ENCODE measurements at regions not wholly inside any gene's neighbourhood (a gene's known extent, or its start where the extent isn't known, plus 50 kb on each side); places are given as distances from the start of the nearest gene placed in this dataset.

- H3K27ac Mint-ChIP-seq (ENCODE audit: low read depth, unreplicated experiment), result no peak overlapping the region
- ChIA-PET CTCF (interaction anchor here (0.6 to 0.7 kb wide), 2 partner anchors 10 to 143 kb away, joined by 3 read pairs; no protein-coding TSS in a partner anchor), POLR2A (interaction anchor here (0.6 kb wide), 1 partner anchor 15 kb away, joined by 3 read pairs; no protein-coding TSS in a partner anchor)
- TF ChIP-seq, protein P1, sequence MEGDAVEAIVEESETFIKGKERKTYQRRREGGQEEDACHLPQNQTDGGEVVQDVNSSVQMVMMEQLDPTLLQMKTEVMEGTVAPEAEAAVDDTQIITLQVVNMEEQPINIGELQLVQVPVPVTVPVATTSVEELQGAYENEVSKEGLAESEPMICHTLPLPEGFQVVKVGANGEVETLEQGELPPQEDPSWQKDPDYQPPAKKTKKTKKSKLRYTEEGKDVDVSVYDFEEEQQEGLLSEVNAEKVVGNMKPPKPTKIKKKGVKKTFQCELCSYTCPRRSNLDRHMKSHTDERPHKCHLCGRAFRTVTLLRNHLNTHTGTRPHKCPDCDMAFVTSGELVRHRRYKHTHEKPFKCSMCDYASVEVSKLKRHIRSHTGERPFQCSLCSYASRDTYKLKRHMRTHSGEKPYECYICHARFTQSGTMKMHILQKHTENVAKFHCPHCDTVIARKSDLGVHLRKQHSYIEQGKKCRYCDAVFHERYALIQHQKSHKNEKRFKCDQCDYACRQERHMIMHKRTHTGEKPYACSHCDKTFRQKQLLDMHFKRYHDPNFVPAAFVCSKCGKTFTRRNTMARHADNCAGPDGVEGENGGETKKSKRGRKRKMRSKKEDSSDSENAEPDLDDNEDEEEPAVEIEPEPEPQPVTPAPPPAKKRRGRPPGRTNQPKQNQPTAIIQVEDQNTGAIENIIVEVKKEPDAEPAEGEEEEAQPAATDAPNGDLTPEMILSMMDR (IDR thresholded peaks at IDR 0.05; ENCODE audit: unreplicated experiment), result no peak
- intact Hi-C loops (cut with micrococcal nuclease), result no loop called here
- no peak overlapping the region for H3K4me3 Mint-ChIP-seq (ENCODE audit: unreplicated experiment)
- no peaks in the 10 kb centered on the region for H3K9me3 Mint-ChIP-seq (ENCODE audit: unreplicated experiment)
- H3K36me3 Mint-ChIP-seq (ENCODE audit: insufficient read depth, unreplicated experiment), result no peaks in the 10 kb centered on the region
- H3K4me1 Mint-ChIP-seq (ENCODE audit: insufficient read depth, unreplicated experiment), result no peaks in the 10 kb centered on the region
- BruUV-seq (replicated peaks), result no TSS peak
- no peaks in the 10 kb centered on the region for H3K27me3 Mint-ChIP-seq (ENCODE audit: insufficient read depth, unreplicated experiment)
- peak; percentile 26 for DNase-seq (ENCODE audit: unreplicated experiment)
These were observed 147.6 kb downstream of the FAM43A start for GRCh38 chr3:194833114-194833910.

DNA sequence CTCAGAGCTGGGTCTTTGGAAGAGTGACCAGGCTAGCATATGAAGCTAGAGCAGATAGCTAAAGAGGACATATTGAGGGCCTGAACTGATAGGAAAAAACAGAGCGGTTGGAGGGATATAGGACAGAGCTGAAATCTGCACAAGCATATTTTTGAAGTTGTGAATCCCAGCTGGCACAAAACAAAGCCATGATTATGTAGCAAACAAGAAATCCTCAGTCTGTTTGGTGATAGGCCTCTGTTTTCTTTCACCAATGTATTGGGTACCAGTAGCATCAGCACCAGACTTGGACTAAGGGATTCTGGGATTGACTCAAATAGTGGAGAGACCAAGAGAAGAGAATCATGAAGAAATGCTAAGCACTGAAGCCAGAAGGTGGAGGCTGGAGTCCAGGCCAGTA, 151.0 kb downstream of the FAM43A start:
- Mint-ChIP-seq H3K4me1 (ENCODE audit: insufficient read depth, unreplicated experiment) (no peaks in the 10 kb centered on the region), H3K27me3 (ENCODE audit: insufficient read depth, unreplicated experiment) (no peaks in the 10 kb centered on the region), H3K36me3 (ENCODE audit: insufficient read depth, unreplicated experiment) (no peaks in the 10 kb centered on the region), H3K27ac (ENCODE audit: low read depth, unreplicated experiment) (no peak overlapping the region), H3K4me3 (ENCODE audit: unreplicated experiment) (no peak overlapping the region), H3K9me3 (ENCODE audit: unreplicated experiment) (no peaks in the 10 kb centered on the region)
- TF ChIP-seq, protein P1 (IDR thresholded peaks at IDR 0.05; ENCODE audit: unreplicated experiment), result no peak
- DNase-seq (ENCODE audit: unreplicated experiment), result no peak
- ChIA-PET CTCF (interaction anchor here (0.6 kb wide), 1 partner anchor 14 kb away, joined by 3 read pairs; no protein-coding TSS in a partner anchor), POLR2A (no interaction called here)
- BruUV-seq (replicated peaks), result no TSS peak
- intact Hi-C loops (cut with micrococcal nuclease), result no loop called here

GRCh38 chr3:194837457-194838127, 151.9 kb downstream of the FAM43A start:
- H3K27me3 Mint-ChIP-seq (ENCODE audit: insufficient read depth, unreplicated experiment), result no peaks in the 10 kb centered on the region
- intact Hi-C loops (cut with micrococcal nuclease), result no loop called here
- H3K9me3 Mint-ChIP-seq (ENCODE audit: unreplicated experiment), result no peaks in the 10 kb centered on the region
- H3K27ac Mint-ChIP-seq (ENCODE audit: low read depth, unreplicated experiment), result no peak overlapping the region
- H3K4me3 Mint-ChIP-seq (ENCODE audit: unreplicated experiment), result no peak overlapping the region
- no peaks in the 10 kb centered on the region for H3K4me1 Mint-ChIP-seq (ENCODE audit: insufficient read depth, unreplicated experiment)
- no peaks in the 10 kb centered on the region for H3K36me3 Mint-ChIP-seq (ENCODE audit: insufficient read depth, unreplicated experiment)
- TF ChIP-seq, protein P1 (IDR thresholded peaks at IDR 0.05; ENCODE audit: unreplicated experiment), result no peak
- POLR2A ChIA-PET, result no interaction called here
- CTCF ChIA-PET, result no interaction called here
- no TSS peak for BruUV-seq (replicated peaks)
- DNase-seq (ENCODE audit: unreplicated experiment), result no peak

DNA sequence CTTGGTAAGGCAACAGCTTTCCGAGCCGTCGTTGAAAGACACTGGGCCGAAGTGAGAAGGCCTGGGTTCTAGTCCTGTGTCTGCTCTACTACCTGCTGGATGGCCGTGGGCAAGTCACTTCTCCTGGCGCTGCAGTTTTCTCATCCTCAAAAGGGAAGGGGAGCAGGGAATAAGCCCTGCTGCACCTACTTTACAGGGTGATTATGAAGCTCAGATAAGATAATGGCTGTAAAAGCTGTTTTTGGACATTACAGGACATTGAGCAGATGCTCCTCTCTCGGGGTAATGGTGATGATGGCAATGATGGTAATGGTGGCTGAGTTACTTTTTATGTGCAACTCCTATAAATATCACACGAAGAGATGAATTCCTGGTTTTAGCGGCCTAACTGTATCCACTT, 152.6 kb downstream of the FAM43A start:
- CTCF ChIA-PET, result no interaction called here
- Mint-ChIP-seq H3K36me3 (ENCODE audit: insufficient read depth, unreplicated experiment) (no peaks in the 10 kb centered on the region), H3K27me3 (ENCODE audit: insufficient read depth, unreplicated experiment) (no peaks in the 10 kb centered on the region), H3K9me3 (ENCODE audit: unreplicated experiment) (no peaks in the 10 kb centered on the region), H3K4me3 (ENCODE audit: unreplicated experiment) (no peak overlapping the region), H3K4me1 (ENCODE audit: insufficient read depth, unreplicated experiment) (no peaks in the 10 kb centered on the region), H3K27ac (ENCODE audit: low read depth, unreplicated experiment) (no peak overlapping the region)
- BruUV-seq (replicated peaks), result no TSS peak
- DNase-seq (ENCODE audit: unreplicated experiment), result no peak
- TF ChIP-seq, protein P1 (IDR thresholded peaks at IDR 0.05; ENCODE audit: unreplicated experiment), result no peak
- POLR2A ChIA-PET, result no interaction called here
- intact Hi-C loops (cut with micrococcal nuclease), result no loop called here

Measured in MCF 10A (cell line).